ENCODE measurements at regions not wholly inside any gene's neighbourhood (a gene's known extent, or its start where the extent isn't known, plus 50 kb on each side); places are given as distances from the start of the nearest gene placed in this dataset.
A peak's percentile ranks its signal among the peaks of the same experiment; 100 is the strongest.
"Not testable (repeated sequence)": the region's sequence is repeated elsewhere in the genome, so short reads cannot be mapped to it uniquely, and the experiment has no call there.

- DNase-seq, result not testable (repeated sequence)
Observed at GRCh38 chr1:850318-850717, 73.4 kb upstream of the SAMD11 start.

DNA sequence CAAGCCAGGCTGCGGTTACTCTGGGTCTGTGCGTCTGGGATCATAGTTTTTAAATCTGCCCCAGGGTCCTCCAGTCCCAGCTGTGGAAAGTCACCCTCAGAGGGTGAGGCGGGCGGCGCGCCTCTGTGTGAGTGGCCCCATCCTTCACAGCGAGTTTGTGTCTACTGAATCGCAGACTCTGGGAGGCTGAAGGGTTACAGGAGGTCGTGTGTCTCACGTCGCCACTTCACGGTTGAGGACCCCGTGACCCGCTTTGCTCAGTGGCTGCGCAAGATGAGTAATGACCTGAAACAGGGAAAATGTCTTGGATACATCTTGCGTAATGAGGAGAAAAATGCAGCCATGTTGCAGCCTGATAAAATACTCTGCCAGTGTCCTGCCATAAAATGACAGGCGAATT lies 72.3 kb upstream of the SAMD11 start:
- not testable (repeated sequence) for DNase-seq

GRCh38 chr1:851841-852240 lies 71.9 kb upstream of the SAMD11 start:
- not testable (repeated sequence) for DNase-seq

DNA sequence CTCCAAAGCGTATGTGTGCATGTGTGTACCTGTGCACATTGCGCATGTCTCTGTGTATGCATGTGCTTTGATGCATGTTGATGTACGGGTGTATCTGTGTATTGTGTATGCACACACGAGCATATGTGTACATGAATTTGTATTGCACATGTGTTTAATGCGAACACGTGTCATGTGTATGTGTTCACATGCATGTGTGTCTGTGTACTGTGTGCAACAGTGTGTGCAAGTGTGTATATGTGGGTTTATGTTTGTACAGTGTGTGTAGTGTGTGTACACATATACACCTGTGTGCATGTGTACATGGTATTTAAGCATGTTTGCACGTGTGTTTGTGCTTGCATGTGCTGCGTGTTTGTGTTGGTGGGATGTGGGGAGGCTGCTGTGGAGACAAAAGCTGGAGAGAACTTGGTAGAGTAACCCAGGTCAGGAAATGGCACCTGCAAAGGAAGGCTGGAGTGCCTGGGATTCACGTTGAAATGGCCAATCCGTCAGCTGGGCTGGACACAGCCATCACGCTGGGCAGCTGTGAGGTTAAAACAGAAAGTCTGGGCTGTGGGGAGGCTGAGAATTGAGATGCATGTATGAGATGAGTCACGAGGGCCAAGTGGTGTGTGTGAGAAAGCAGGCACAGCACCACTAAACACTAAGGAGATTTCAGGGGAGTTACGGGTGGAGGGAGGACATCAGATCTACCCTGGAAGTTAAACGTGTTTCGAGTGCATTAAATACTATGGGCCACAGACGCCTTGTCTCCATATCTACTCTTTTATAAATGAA lies 68.3 kb upstream of the SAMD11 start:
- not testable (repeated sequence) for DNase-seq

- not testable (repeated sequence) for DNase-seq
Observed at GRCh38 chr1:856541-857057, 67.1 kb upstream of the SAMD11 start.

GRCh38 chr1:857926-858648 lies 65.6 kb upstream of the SAMD11 start:
- not testable (repeated sequence) for DNase-seq

DNA sequence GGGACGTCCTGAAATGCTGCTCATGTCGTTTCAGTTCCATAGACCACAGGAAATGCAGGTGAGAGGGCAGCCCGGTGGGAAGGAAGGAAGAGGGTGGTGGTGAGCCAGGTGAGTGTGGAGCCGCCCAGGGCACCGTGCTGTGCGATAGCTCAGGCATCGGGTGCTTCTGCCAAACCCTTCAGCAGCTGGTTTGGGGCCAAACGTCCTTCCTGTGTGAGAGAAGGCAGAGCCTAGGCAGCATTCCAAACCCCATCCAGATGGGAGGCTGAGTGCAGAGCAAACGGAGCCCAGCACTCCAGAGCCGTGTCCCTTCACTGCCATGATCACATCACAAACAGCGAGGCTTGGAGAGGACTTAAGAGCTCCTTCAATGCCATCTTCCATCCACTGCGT lies 65.1 kb upstream of the SAMD11 start:
- not testable (repeated sequence) for DNase-seq

- not testable (repeated sequence) for DNase-seq
Observed at GRCh38 chr1:860941-861340, 62.8 kb upstream of the SAMD11 start.

DNA sequence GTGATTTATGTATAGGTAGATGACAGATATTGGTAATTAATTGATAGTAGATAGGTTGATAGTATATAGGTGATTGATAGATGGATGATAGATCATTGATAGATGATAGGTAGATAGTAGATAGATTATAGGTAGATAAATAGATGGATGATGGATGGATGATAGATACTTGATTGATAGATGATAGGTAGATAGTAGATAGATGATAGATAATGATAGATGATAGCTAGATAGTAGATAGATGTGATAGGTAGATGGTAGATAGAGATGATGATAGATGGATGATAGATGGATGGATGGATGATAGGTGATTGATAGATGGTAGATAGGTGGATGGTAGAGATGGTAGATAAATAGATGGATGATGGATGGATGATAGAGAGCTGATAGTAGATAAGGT lies 62.0 kb upstream of the SAMD11 start:
- DNase-seq, result no peak

- DNase-seq, result not testable (repeated sequence)
Observed at GRCh38 chr1:862601-863000, 61.1 kb upstream of the SAMD11 start.

- not testable (repeated sequence) for DNase-seq
Observed at GRCh38 chr1:865633-866032, 58.1 kb upstream of the SAMD11 start.

GRCh38 chr1:866095-866494 lies 57.6 kb upstream of the SAMD11 start:
- DNase-seq, result no peak

DNA sequence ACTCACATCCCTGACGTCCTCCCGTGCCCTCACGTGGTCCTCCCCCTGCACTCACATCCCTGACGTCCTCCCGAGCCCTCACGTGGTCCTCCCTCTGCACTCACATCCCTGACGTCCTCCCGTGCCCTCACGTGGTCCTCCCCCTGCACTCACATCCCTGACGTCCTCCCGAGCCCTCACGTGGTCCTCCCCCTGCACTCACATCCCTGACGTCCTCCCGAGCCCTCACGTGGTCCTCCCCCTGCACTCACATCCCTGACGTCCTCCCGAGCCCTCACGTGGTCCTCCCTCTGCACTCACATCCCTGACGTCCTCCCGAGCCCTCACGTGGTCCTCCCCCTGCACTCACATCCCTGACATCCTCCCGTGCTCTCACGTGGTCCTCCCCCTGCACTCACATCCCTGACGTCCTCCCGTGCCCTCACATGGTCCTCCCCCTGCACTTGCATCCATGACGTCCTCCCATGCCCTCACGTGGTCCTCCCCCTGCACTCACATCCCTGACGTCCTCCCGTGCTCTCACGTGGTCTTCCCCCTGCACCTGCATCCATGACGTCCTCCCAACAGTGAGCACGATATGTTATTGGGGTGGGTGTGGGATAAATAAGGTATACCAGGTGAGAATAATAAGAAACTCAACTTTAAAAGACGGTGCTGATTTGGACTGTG lies 57.0 kb upstream of the SAMD11 start:
- DNase-seq, result not testable (repeated sequence)

DNA sequence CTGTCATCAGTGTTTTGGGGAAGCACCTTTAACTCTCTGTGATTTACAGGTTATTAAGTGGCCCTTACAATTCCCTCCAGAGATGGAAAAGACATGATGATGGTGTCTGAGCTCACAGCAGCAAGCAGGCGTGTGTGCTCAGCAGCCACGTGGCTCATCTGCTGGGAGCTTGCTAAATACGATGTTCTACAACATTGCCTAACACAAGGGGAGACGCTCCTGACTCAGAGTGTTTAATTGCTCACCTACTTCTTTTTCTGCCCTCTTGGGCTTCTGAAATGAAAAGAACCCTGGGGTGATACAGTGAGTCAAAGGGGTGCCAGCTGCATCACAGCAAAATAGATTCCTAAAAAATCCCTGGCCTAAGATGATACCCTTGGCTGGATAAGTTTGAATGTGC lies 56.2 kb upstream of the SAMD11 start:
- DNase-seq, result not testable (repeated sequence)

GRCh38 chr1:869499-870244 lies 54.1 kb upstream of the SAMD11 start:
- DNase-seq, result peak; percentile 79

Data from activated T-cell treated with anti-CD3 and anti-CD28 coated beads for 4 hours (primary cell).